ENCODE measurements at regions not wholly inside any gene's neighbourhood (a gene's known extent, or its start where the extent isn't known, plus 50 kb on each side); places are given as distances from the start of the nearest gene placed in this dataset.

- no peaks in the 10 kb centered on the region for H3K27me3 Mint-ChIP-seq
- ATAC-seq (ENCODE audit: low read depth in 2 of 2) (no peak), DNase-seq (no peak)
- H3K9me3 Mint-ChIP-seq = peaks cover 0 to 12% (median 2%) of the 10 kb centered on the region in 7 donors
- H3K36me3 Mint-ChIP-seq = no peaks in the 10 kb centered on the region
- no peak overlapping the region for H3K27ac Mint-ChIP-seq
- H3K4me1 Mint-ChIP-seq = no peaks in the 10 kb centered on the region
- no peak overlapping the region for H3K4me3 Mint-ChIP-seq
Measured at GRCh38 chr3:113136071-113136470, 75.3 kb upstream of the BOC start.

- Mint-ChIP-seq H3K9me3 (peaks cover 0 to 12% (median 2%) of the 10 kb centered on the region in 7 donors), H3K4me3 (no peak overlapping the region), H3K36me3 (no peaks in the 10 kb centered on the region), H3K4me1 (no peaks in the 10 kb centered on the region), H3K27ac (peak overlapping the region in 1 of 6 donors; percentile 83), H3K27me3 (no peaks in the 10 kb centered on the region)
- DNase-seq (no peak), ATAC-seq (ENCODE audit: low read depth in 2 of 2) (no peak)
Measured at GRCh38 chr3:113136544-113136943, 74.8 kb upstream of the BOC start.

GRCh38 chr3:113138839-113139743 lies 72.3 kb upstream of the BOC start:
- peaks cover 0 to 4% (median 0%) of the 10 kb centered on the region in 3 donors for H3K27me3 Mint-ChIP-seq
- DNase-seq (no peak), ATAC-seq (ENCODE audit: low read depth in 2 of 2) (no peak)
- H3K9me3 Mint-ChIP-seq = peaks cover 0 to 12% (median 2%) of the 10 kb centered on the region in 7 donors
- H3K36me3 Mint-ChIP-seq = no peaks in the 10 kb centered on the region
- H3K4me3 Mint-ChIP-seq = no peak overlapping the region
- H3K27ac Mint-ChIP-seq = no peak overlapping the region
- no peaks in the 10 kb centered on the region for H3K4me1 Mint-ChIP-seq

GRCh38 chr3:113140876-113141275 lies 70.5 kb upstream of the BOC start:
- H3K9me3 Mint-ChIP-seq = peaks cover 0 to 12% (median 2%) of the 10 kb centered on the region in 7 donors
- peak overlapping the region in 1 of 8 donors; percentile 15 for H3K4me3 Mint-ChIP-seq
- H3K27ac Mint-ChIP-seq = no peak overlapping the region

GRCh38 chr3:113141543-113141942 lies 69.8 kb upstream of the BOC start:
- no peak for ATAC-seq (ENCODE audit: low read depth in 2 of 2)
- peaks cover 0 to 12% (median 2%) of the 10 kb centered on the region in 7 donors for H3K9me3 Mint-ChIP-seq
- no peak overlapping the region for H3K27ac Mint-ChIP-seq
- no peak for DNase-seq
- H3K27me3 Mint-ChIP-seq = peaks cover 0 to 4% (median 0%) of the 10 kb centered on the region in 3 donors
- H3K4me3 Mint-ChIP-seq = no peak overlapping the region
- H3K4me1 Mint-ChIP-seq = no peaks in the 10 kb centered on the region
- no peaks in the 10 kb centered on the region for H3K36me3 Mint-ChIP-seq

More at GRCh38 chr3:113140876-113141275, 70.5 kb upstream of the BOC start:
- H3K27me3 Mint-ChIP-seq = peaks cover 0 to 4% (median 0%) of the 10 kb centered on the region in 3 donors
- DNase-seq (no peak), ATAC-seq (ENCODE audit: low read depth in 2 of 2) (no peak)
- H3K36me3 Mint-ChIP-seq = no peaks in the 10 kb centered on the region
- no peaks in the 10 kb centered on the region for H3K4me1 Mint-ChIP-seq

- Mint-ChIP-seq H3K4me1 (no peaks in the 10 kb centered on the region), H3K9me3 (peaks cover 0 to 10% (median 2%) of the 10 kb centered on the region in 7 donors), H3K4me3 (no peak overlapping the region)
Measured at GRCh38 chr3:113142476-113142875, 68.9 kb upstream of the BOC start.

GRCh38 chr3:113143353-113143752 lies 68.0 kb upstream of the BOC start:
- Mint-ChIP-seq H3K27ac (no peak overlapping the region), H3K36me3 (no peaks in the 10 kb centered on the region), H3K9me3 (peaks cover 0 to 5% (median 0%) of the 10 kb centered on the region in 7 donors), H3K4me1 (no peaks in the 10 kb centered on the region), H3K4me3 (no peak overlapping the region), H3K27me3 (peaks cover 4 to 7% (median 6%) of the 10 kb centered on the region in 3 donors)
- no peak for ATAC-seq (ENCODE audit: low read depth in 2 of 2)
- no peak for DNase-seq

More at GRCh38 chr3:113142476-113142875, 68.9 kb upstream of the BOC start:
- Mint-ChIP-seq H3K27ac (no peak overlapping the region), H3K36me3 (no peaks in the 10 kb centered on the region), H3K27me3 (peaks cover 0 to 4% (median 0%) of the 10 kb centered on the region in 3 donors)
- no peak for ATAC-seq (ENCODE audit: low read depth in 2 of 2)
- DNase-seq = no peak

GRCh38 chr3:113147681-113148261 lies 63.6 kb upstream of the BOC start:
- Mint-ChIP-seq H3K4me3 (no peak overlapping the region), H3K4me1 (no peaks in the 10 kb centered on the region), H3K27ac (no peak overlapping the region), H3K36me3 (no peaks in the 10 kb centered on the region), H3K9me3 (peaks cover 0 to 2% (median 0%) of the 10 kb centered on the region in 7 donors), H3K27me3 (peaks cover 0 to 9% (median 8%) of the 10 kb centered on the region in 3 donors)
- DNase-seq = no peak
- no peak for ATAC-seq (ENCODE audit: low read depth in 2 of 2)

GRCh38 chr3:113148284-113148683 lies 63.1 kb upstream of the BOC start:
- peaks cover 0 to 9% (median 8%) of the 10 kb centered on the region in 3 donors for H3K27me3 Mint-ChIP-seq
- H3K27ac Mint-ChIP-seq = no peak overlapping the region
- no peaks in the 10 kb centered on the region for H3K4me1 Mint-ChIP-seq
- no peaks in the 10 kb centered on the region for H3K36me3 Mint-ChIP-seq
- no peak for ATAC-seq (ENCODE audit: low read depth in 2 of 2)
- H3K9me3 Mint-ChIP-seq = peaks cover 0 to 2% (median 0%) of the 10 kb centered on the region in 7 donors
- no peak overlapping the region for H3K4me3 Mint-ChIP-seq
- DNase-seq = no peak

- DNase-seq (no peak), ATAC-seq (ENCODE audit: low read depth in 2 of 2) (no peak)
- H3K9me3 Mint-ChIP-seq = no peaks in the 10 kb centered on the region
- H3K4me1 Mint-ChIP-seq = no peaks in the 10 kb centered on the region
- peak overlapping the region in 1 of 6 donors; percentile 29 for H3K27ac Mint-ChIP-seq
- peak overlapping the region in 1 of 8 donors; percentile 1 for H3K4me3 Mint-ChIP-seq
- no peaks in the 10 kb centered on the region for H3K36me3 Mint-ChIP-seq
- peaks cover 0 to 9% (median 8%) of the 10 kb centered on the region in 3 donors for H3K27me3 Mint-ChIP-seq
Measured at GRCh38 chr3:113150250-113150649, 61.1 kb upstream of the BOC start.

GRCh38 chr3:113151461-113152031 lies 59.8 kb upstream of the BOC start:
- Mint-ChIP-seq H3K4me1 (no peaks in the 10 kb centered on the region), H3K4me3 (no peak overlapping the region), H3K36me3 (no peaks in the 10 kb centered on the region), H3K27ac (no peak overlapping the region), H3K9me3 (no peaks in the 10 kb centered on the region), H3K27me3 (peaks cover 0 to 9% (median 8%) of the 10 kb centered on the region in 3 donors)
- DNase-seq (no peak), ATAC-seq (ENCODE audit: low read depth in 2 of 2) (no peak)

GRCh38 chr3:113152849-113153248 lies 58.5 kb upstream of the BOC start:
- DNase-seq (no peak), ATAC-seq (ENCODE audit: low read depth in 2 of 2) (no peak)
- Mint-ChIP-seq H3K36me3 (no peaks in the 10 kb centered on the region), H3K27me3 (peaks cover 0 to 7% (median 7%) of the 10 kb centered on the region in 3 donors), H3K4me1 (no peaks in the 10 kb centered on the region), H3K9me3 (no peaks in the 10 kb centered on the region), H3K4me3 (no peak overlapping the region), H3K27ac (no peak overlapping the region)

- ATAC-seq (ENCODE audit: low read depth in 2 of 2) = no peak
Measured at GRCh38 chr3:113153499-113154107, 57.8 kb upstream of the BOC start.

More at GRCh38 chr3:113153499-113154107, 57.8 kb upstream of the BOC start:
- no peak overlapping the region for H3K27ac Mint-ChIP-seq
- H3K27me3 Mint-ChIP-seq = no peaks in the 10 kb centered on the region
- no peaks in the 10 kb centered on the region for H3K36me3 Mint-ChIP-seq
- H3K4me3 Mint-ChIP-seq = no peak overlapping the region
- no peaks in the 10 kb centered on the region for H3K9me3 Mint-ChIP-seq
- H3K4me1 Mint-ChIP-seq = no peaks in the 10 kb centered on the region
- DNase-seq = no peak

All from naive B cell (primary cell).